ENCODE measurements at regions not wholly inside any gene's neighbourhood (a gene's known extent, or its start where the extent isn't known, plus 50 kb on each side); places are given as distances from the start of the nearest gene placed in this dataset.

DNA sequence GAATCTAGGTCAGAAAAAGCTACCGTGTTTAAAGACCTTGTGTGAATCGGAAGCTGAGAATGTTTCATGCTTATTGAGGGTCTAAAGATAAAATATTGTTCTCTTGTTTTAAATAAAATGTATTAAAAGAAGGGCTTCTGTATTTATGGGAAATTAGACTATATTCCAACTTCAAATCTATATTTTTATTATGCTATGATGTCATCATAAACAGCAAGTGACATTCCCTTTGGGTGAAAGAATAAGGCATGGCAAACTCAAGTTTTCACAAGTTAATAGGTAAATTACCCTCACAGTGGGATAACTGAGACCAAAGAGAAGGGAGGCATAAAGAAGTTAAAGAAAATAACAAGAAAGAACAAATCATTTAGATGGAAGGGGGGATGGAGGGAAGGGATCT is 333.8 kb upstream of the NR5A2 start:
- TF ChIP-seq, protein P1, sequence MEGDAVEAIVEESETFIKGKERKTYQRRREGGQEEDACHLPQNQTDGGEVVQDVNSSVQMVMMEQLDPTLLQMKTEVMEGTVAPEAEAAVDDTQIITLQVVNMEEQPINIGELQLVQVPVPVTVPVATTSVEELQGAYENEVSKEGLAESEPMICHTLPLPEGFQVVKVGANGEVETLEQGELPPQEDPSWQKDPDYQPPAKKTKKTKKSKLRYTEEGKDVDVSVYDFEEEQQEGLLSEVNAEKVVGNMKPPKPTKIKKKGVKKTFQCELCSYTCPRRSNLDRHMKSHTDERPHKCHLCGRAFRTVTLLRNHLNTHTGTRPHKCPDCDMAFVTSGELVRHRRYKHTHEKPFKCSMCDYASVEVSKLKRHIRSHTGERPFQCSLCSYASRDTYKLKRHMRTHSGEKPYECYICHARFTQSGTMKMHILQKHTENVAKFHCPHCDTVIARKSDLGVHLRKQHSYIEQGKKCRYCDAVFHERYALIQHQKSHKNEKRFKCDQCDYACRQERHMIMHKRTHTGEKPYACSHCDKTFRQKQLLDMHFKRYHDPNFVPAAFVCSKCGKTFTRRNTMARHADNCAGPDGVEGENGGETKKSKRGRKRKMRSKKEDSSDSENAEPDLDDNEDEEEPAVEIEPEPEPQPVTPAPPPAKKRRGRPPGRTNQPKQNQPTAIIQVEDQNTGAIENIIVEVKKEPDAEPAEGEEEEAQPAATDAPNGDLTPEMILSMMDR (IDR thresholded peaks at IDR 0.05) = no peak
- TF ChIP-seq POLR2A (IDR thresholded peaks at IDR 0.05) (no peak), EP300 (IDR thresholded peaks at IDR 0.05) (no peak), POLR2AphosphoS5 (IDR thresholded peaks at IDR 0.05) (no peak)

Measured in upper lobe of left lung (tissue), 4 donors.